Activated CD4-positive, alpha-beta memory T cell treated with anti-CD3 and anti-CD28 coated beads for 36 hours (primary cell): ENCODE measurements at regions not wholly inside any gene's neighbourhood (a gene's known extent, or its start where the extent isn't known, plus 50 kb on each side); places are given as distances from the start of the nearest gene placed in this dataset.

ENCODE experiments used
- CTCF ChIA-PET: fragments of 350-600 bp; sonication (Branson Sonifier 250); formaldehyde crosslinking; loops from one replicate; lab custom pipeline; 2021; ENCODE audit warnings: antibody characterized with exemption, inconsistent platforms; lab: Charles Lee
- POLR2A ChIA-PET: fragments of 350-600 bp; sonication (Branson Sonifier 250); formaldehyde crosslinking; loops from one replicate; lab custom pipeline; 2021; ENCODE audit warnings: antibody characterized with exemption; lab: Charles Lee
- DNase-seq: peaks from one replicate; pipeline ENCODE4 v3.0.0-alpha.2; 2020
- H3K27ac Mint-ChIP-seq: one replicate; pipeline ENCODE4 v1.8.0; 2021; ENCODE audit warnings: mixed read lengths
- H3K27me3 Mint-ChIP-seq: one replicate; pipeline ENCODE4 v1.8.0; 2021; ENCODE audit warnings: mixed read lengths
- H3K36me3 Mint-ChIP-seq: one replicate; pipeline ENCODE4 v1.8.0; 2021; ENCODE audit warnings: mixed read lengths
- H3K4me1 Mint-ChIP-seq: one replicate; pipeline ENCODE4 v1.8.0; 2021; ENCODE audit warnings: low read depth, mixed read lengths
- H3K4me3 Mint-ChIP-seq: one replicate; pipeline ENCODE4 v1.8.0; 2021; ENCODE audit warnings: mild to moderate bottlenecking, mixed read lengths
- H3K9me3 Mint-ChIP-seq: one replicate; pipeline ENCODE4 v1.8.0; 2021; ENCODE audit warnings: mixed read lengths
- intact Hi-C: fragments of 100-400 bp; cut with micrococcal nuclease; formaldehyde crosslinking; loops from one replicate; pipeline ENCODE4 v1.15.1; 2023

- peak; percentile 5 for DNase-seq
- CTCF ChIA-PET: interaction anchor here (1.1 kb wide), 1 partner anchor 20 kb away, joined by 3 read pairs; no protein-coding TSS in a partner anchor
- Mint-ChIP-seq H3K27ac (no peak overlapping the region), H3K36me3 (no peaks in the 10 kb centered on the region), H3K9me3 (no peaks in the 10 kb centered on the region), H3K4me1 (no peaks in the 10 kb centered on the region), H3K4me3 (no peak overlapping the region), H3K27me3 (peaks cover 8% of the 10 kb centered on the region)
- POLR2A ChIA-PET: no interaction called here
- intact Hi-C loops: no loop called here
Observed at GRCh38 chr5:135211083-135211790, 177.2 kb upstream of the PITX1 start.

GRCh38 chr5:135210286-135211055, 176.4 kb upstream of the PITX1 start:
- no peaks in the 10 kb centered on the region for H3K4me1 Mint-ChIP-seq
- CTCF ChIA-PET: interaction anchor here (1.1 kb wide), 1 partner anchor 19 kb away, joined by 3 read pairs; no protein-coding TSS in a partner anchor
- intact Hi-C loops: no loop called here

GRCh38 chr5:135208903-135209721, 175.1 kb upstream of the PITX1 start:
- intact Hi-C loops: no loop called here
- CTCF ChIA-PET: no interaction called here
- POLR2A ChIA-PET: no interaction called here
- Mint-ChIP-seq H3K4me3 (no peak overlapping the region), H3K27ac (no peak overlapping the region), H3K36me3 (no peaks in the 10 kb centered on the region), H3K27me3 (peaks cover 8% of the 10 kb centered on the region), H3K4me1 (no peaks in the 10 kb centered on the region), H3K9me3 (no peaks in the 10 kb centered on the region)
- DNase-seq: peak; percentile 8

More at GRCh38 chr5:135210286-135211055, 176.4 kb upstream of the PITX1 start:
- Mint-ChIP-seq H3K4me3 (no peak overlapping the region), H3K27me3 (peaks cover 8% of the 10 kb centered on the region), H3K9me3 (no peaks in the 10 kb centered on the region), H3K36me3 (no peaks in the 10 kb centered on the region), H3K27ac (no peak overlapping the region)
- POLR2A ChIA-PET: no interaction called here
- no peak for DNase-seq

- H3K27ac Mint-ChIP-seq: no peak overlapping the region
- H3K36me3 Mint-ChIP-seq: no peaks in the 10 kb centered on the region
- peak; percentile 5 for DNase-seq
- ChIA-PET POLR2A (no interaction called here), CTCF (no interaction called here)
- H3K9me3 Mint-ChIP-seq: peaks cover 5% of the 10 kb centered on the region
- H3K27me3 Mint-ChIP-seq: peaks cover 8% of the 10 kb centered on the region
- no peak overlapping the region for H3K4me3 Mint-ChIP-seq
- intact Hi-C loops: no loop called here
- H3K4me1 Mint-ChIP-seq: no peaks in the 10 kb centered on the region
Observed at GRCh38 chr5:135208555-135208902, 174.5 kb upstream of the PITX1 start.

GRCh38 chr5:135207866-135208265, 173.8 kb upstream of the PITX1 start:
- POLR2A ChIA-PET: no interaction called here

GRCh38 chr5:135206862-135207261, 172.8 kb upstream of the PITX1 start:
- intact Hi-C loops: no loop called here
- Mint-ChIP-seq H3K36me3 (peaks cover 4% of the 10 kb centered on the region), H3K9me3 (peaks cover 16% of the 10 kb centered on the region), H3K4me3 (no peak overlapping the region), H3K27me3 (peaks cover 14% of the 10 kb centered on the region), H3K4me1 (no peaks in the 10 kb centered on the region), H3K27ac (no peak overlapping the region)
- POLR2A ChIA-PET: no interaction called here
- CTCF ChIA-PET: no interaction called here
- no peak for DNase-seq

More at GRCh38 chr5:135207866-135208265, 173.8 kb upstream of the PITX1 start:
- CTCF ChIA-PET: no interaction called here
- H3K27me3 Mint-ChIP-seq: peaks cover 11% of the 10 kb centered on the region
- H3K4me1 Mint-ChIP-seq: no peaks in the 10 kb centered on the region
- peaks cover 9% of the 10 kb centered on the region for H3K9me3 Mint-ChIP-seq
- no peak overlapping the region for H3K27ac Mint-ChIP-seq
- H3K36me3 Mint-ChIP-seq: peaks cover 2% of the 10 kb centered on the region
- intact Hi-C loops: no loop called here
- no peak for DNase-seq
- H3K4me3 Mint-ChIP-seq: no peak overlapping the region

GRCh38 chr5:135205632-135206349, 171.8 kb upstream of the PITX1 start:
- POLR2A ChIA-PET: no interaction called here
- H3K27me3 Mint-ChIP-seq: peaks cover 14% of the 10 kb centered on the region
- intact Hi-C loops: no loop called here

GRCh38 chr5:135204151-135204600, 170.1 kb upstream of the PITX1 start:
- Mint-ChIP-seq H3K27ac (no peak overlapping the region), H3K4me3 (no peak overlapping the region), H3K9me3 (peaks cover 16% of the 10 kb centered on the region), H3K27me3 (peaks cover 12% of the 10 kb centered on the region), H3K36me3 (peaks cover 4% of the 10 kb centered on the region), H3K4me1 (no peaks in the 10 kb centered on the region)
- intact Hi-C loops: no loop called here
- ChIA-PET POLR2A (no interaction called here), CTCF (interaction anchor here (0.7 to 1.1 kb wide), 2 partner anchors 21 to 91 kb away, joined by 3 read pairs; no protein-coding TSS in a partner anchor)
- no peak for DNase-seq

More at GRCh38 chr5:135205632-135206349, 171.8 kb upstream of the PITX1 start:
- Mint-ChIP-seq H3K4me1 (no peaks in the 10 kb centered on the region), H3K9me3 (peaks cover 16% of the 10 kb centered on the region), H3K27ac (no peak overlapping the region), H3K4me3 (no peak overlapping the region), H3K36me3 (peaks cover 4% of the 10 kb centered on the region)
- DNase-seq: no peak
- CTCF ChIA-PET: interaction anchor here (1.3 to 1.6 kb wide), 2 partner anchors 11 to 16 kb away, joined by 3 to 5 read pairs; no protein-coding TSS in a partner anchor

GRCh38 chr5:135203593-135204036, 169.6 kb upstream of the PITX1 start:
- POLR2A ChIA-PET: no interaction called here
- H3K27ac Mint-ChIP-seq: no peak overlapping the region
- DNase-seq: no peak
- peaks cover 4% of the 10 kb centered on the region for H3K36me3 Mint-ChIP-seq
- H3K27me3 Mint-ChIP-seq: peaks cover 13% of the 10 kb centered on the region
- CTCF ChIA-PET: interaction anchor here (0.7 to 1.2 kb wide), 4 partner anchors 10 to 90 kb away, joined by 3 read pairs; no protein-coding TSS in a partner anchor
- intact Hi-C loops: no loop called here
- H3K4me1 Mint-ChIP-seq: no peaks in the 10 kb centered on the region
- peaks cover 16% of the 10 kb centered on the region for H3K9me3 Mint-ChIP-seq
- no peak overlapping the region for H3K4me3 Mint-ChIP-seq

- H3K27ac Mint-ChIP-seq: no peak overlapping the region
Observed at GRCh38 chr5:135203019-135203418, 169.0 kb upstream of the PITX1 start.

GRCh38 chr5:135199919-135200318, 165.9 kb upstream of the PITX1 start:
- no peak for DNase-seq
- ChIA-PET CTCF (no interaction called here), POLR2A (no interaction called here)
- Mint-ChIP-seq H3K4me1 (no peaks in the 10 kb centered on the region), H3K27ac (no peak overlapping the region), H3K36me3 (peaks cover 4% of the 10 kb centered on the region), H3K27me3 (peaks cover 16% of the 10 kb centered on the region), H3K4me3 (no peak overlapping the region), H3K9me3 (peaks cover 16% of the 10 kb centered on the region)
- intact Hi-C loops: no loop called here

More at GRCh38 chr5:135203019-135203418, 169.0 kb upstream of the PITX1 start:
- ChIA-PET POLR2A (no interaction called here), CTCF (interaction anchor here (0.8 to 1.3 kb wide), 5 partner anchors 9 to 317 kb away, joined by 3 read pairs; no protein-coding TSS in a partner anchor)
- no peak overlapping the region for H3K4me3 Mint-ChIP-seq
- peaks cover 16% of the 10 kb centered on the region for H3K9me3 Mint-ChIP-seq
- no peaks in the 10 kb centered on the region for H3K4me1 Mint-ChIP-seq
- H3K27me3 Mint-ChIP-seq: peaks cover 15% of the 10 kb centered on the region
- H3K36me3 Mint-ChIP-seq: peaks cover 4% of the 10 kb centered on the region
- intact Hi-C loops: no loop called here
- DNase-seq: no peak
